Heart left ventricle (tissue), 16 donors: ENCODE measurements at regions not wholly inside any gene's neighbourhood (a gene's known extent, or its start where the extent isn't known, plus 50 kb on each side); places are given as distances from the start of the nearest gene placed in this dataset.
"Not testable (repeated sequence)": the region's sequence is repeated elsewhere in the genome, so short reads cannot be mapped to it uniquely, and the experiment has no call there.

Source experiments
- ATAC-seq, 4 donors: fragments of 200-7000 bp; cut with Tn5 transposase; one replicate each; pipeline ENCODE4 v1.9.1; 2020 to 2022; ENCODE audit warnings: moderate library complexity in 4 of 4, mild to moderate bottlenecking in 3 of 4, moderate number of reproducible peaks in 1 of 4
- DNase-seq, 5 donors: peaks; one replicate each; pipeline ENCODE4 v3.0.0-alpha.2; 2020
- H3K27ac ChIP-seq, 12 donors: fragments of 200-600 bp; sonication (generic) in 4 of 12; one replicate each; pipeline versions ENCODE4 v1.5.0 to v1.8.0; 2016 to 2022; ENCODE audit warnings: mild to moderate bottlenecking in 2 of 12
- H3K27me3 ChIP-seq, 9 donors: fragments of 200-600 bp; sonication (generic) in 2 of 9; one replicate each; pipeline versions ENCODE4 v1.5.1 to v1.8.0; 2016 to 2022; ENCODE audit warnings: mild to moderate bottlenecking in 3 of 9
- H3K36me3 ChIP-seq, 9 donors: fragments of 200-600 bp; sonication (generic) in 2 of 9; one replicate each; pipeline versions ENCODE4 v1.5.0 to v1.8.0; 2018 to 2022; ENCODE audit warnings: mild to moderate bottlenecking in 2 of 9
- H3K4me1 ChIP-seq, 12 donors: fragments of 200-600 bp; sonication (generic) in 4 of 12; one replicate each; pipeline versions ENCODE4 v1.5.0 to v1.8.0; 2016 to 2022; ENCODE audit warnings: mild to moderate bottlenecking in 3 of 12
- H3K4me3 ChIP-seq, 12 donors: fragments of 200-600 bp; sonication (generic) in 4 of 12; one replicate each; pipeline versions ENCODE4 v1.5.0 to v1.8.0; 2017 to 2022; ENCODE audit warnings: mild to moderate bottlenecking in 9 of 12, moderate library complexity in 4 of 12
- H3K9me3 ChIP-seq, 12 donors: fragments of 200-600 bp; sonication (generic) in 4 of 12; one replicate each; pipeline versions ENCODE4 v1.5.0 to v1.8.0; 2016 to 2022; ENCODE audit warnings: mild to moderate bottlenecking in 1 of 12
- POLR2A ChIP-seq, 2 donors: fragments of 450-650 bp; IDR thresholded peaks; one replicate each; pipeline ENCODE4 v1.6.1; 2017; ENCODE audit warnings: antibody characterized with exemption in 2 of 2, mild to moderate bottlenecking in 2 of 2, moderate library complexity in 2 of 2
- WGBS, 4 donors: extraction: QIAGEN DNeasy Blood & Tissue Kit in 2 of 4; methylation state at CpG; one replicate each; pipeline versions ENCODE4 v1.1.5 to v1.1.7; 2013 to 2018; 5-methylcytosine and 5-hydroxymethylcytosine counted together
- intact Hi-C, 10 donors: fragments of 100-400 bp; cut with DNase I; formaldehyde crosslinking; loops; one replicate each; pipeline versions ENCODE4 v1.11.1 to v1.14.2; 2022
- TF ChIP-seq, protein P1 (sequence below), 12 donors: fragments of 200-600 bp; sonication (generic) in 4 of 12; IDR thresholded peaks; one replicate each; pipeline versions ENCODE4 v1.5.0 to v1.8.0; 2018 to 2022; ENCODE audit warnings: antibody characterized with exemption in 12 of 12, mild to moderate bottlenecking in 5 of 12
- donor health status: ischemic (EF 13 %, LVEDD 7.1; RV severe dilation, severe dysfunction).
- donor health status: healthy with polysubstance abuse.
- donor health status: DM: no; HTN: yes; CAD: no.
- donor health status: DM: no; HTN: no; CAD: no.
- donor health status: ischemic (EF 25% LVEDD 6.9; RV normal size, moderate dysfunction).
- donor health status: ischemic (EF 25% LVEDD 5.7; RV mildly dilated, moderate dysfunction).
- donor health status: healthy.
- donor health status: DM: yes; HTN: yes; CAD: no.
- donor health status: ischemic (EF 35%, LVEDD 5.7; RV mildly dilated, moderate dysfunction).
- donor health status: nonischemic (EF 11% LVEDD 7.7; RV severe dilation, severe dysfunction).
- donor health status: DM: yes; HTN: yes; CAD: no.
- donor health status: PGD.
- donor health status: ischemic (EF 29% LVEDD 5.4; RV normal size, mild dysfunction).
- donor health status: nonischemic (EF 23%, LVEDD 6.1; RV moderate dilation, normal function).

DNA sequence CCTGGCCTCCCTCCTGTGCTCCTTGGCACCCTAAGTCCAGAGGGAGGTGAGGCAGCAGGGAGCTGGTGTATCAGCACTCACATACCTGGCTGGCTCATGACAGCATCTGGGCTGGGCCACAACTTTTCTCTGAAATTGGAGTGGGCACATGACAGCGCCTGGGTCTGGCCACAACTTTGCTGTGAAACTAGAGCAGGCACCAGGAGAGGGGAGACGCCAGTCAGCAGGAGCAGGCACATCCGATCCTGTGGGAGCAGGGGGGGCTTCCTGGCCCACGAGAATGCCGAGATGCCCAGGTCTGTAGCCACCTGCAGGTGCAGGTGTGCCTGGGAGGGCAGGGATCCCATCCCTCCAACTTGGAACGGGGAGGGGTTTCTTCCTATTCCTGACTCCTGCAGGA lies 69.7 kb upstream of the PPP3CA start:
- no peak for ATAC-seq
- no peak overlapping the region for H3K27ac ChIP-seq
- H3K4me3 ChIP-seq, result no peak overlapping the region
- intact Hi-C loops, result loop anchor here in 1 of 10 donors (10.0 kb wide), 1 partner anchor 242 kb away; no protein-coding TSS in a partner anchor
- WGBS, 4 donors, result 78 to 100% (median 85%) methylated on average over 1 to 6 of the region's 6 CpGs
- no peaks in the 10 kb centered on the region for H3K36me3 ChIP-seq
- no peaks in the 10 kb centered on the region for H3K27me3 ChIP-seq
- no peak for TF ChIP-seq POLR2A (IDR thresholded peaks at IDR 0.05)
- TF ChIP-seq, protein P1, sequence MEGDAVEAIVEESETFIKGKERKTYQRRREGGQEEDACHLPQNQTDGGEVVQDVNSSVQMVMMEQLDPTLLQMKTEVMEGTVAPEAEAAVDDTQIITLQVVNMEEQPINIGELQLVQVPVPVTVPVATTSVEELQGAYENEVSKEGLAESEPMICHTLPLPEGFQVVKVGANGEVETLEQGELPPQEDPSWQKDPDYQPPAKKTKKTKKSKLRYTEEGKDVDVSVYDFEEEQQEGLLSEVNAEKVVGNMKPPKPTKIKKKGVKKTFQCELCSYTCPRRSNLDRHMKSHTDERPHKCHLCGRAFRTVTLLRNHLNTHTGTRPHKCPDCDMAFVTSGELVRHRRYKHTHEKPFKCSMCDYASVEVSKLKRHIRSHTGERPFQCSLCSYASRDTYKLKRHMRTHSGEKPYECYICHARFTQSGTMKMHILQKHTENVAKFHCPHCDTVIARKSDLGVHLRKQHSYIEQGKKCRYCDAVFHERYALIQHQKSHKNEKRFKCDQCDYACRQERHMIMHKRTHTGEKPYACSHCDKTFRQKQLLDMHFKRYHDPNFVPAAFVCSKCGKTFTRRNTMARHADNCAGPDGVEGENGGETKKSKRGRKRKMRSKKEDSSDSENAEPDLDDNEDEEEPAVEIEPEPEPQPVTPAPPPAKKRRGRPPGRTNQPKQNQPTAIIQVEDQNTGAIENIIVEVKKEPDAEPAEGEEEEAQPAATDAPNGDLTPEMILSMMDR (IDR thresholded peaks at IDR 0.05), result no peak
- H3K4me1 ChIP-seq, result peaks cover 0 to 24% (median 0%) of the 10 kb centered on the region in 12 donors
- no peak for DNase-seq
- peaks cover 0 to 4% (median 0%) of the 10 kb centered on the region in 12 donors for H3K9me3 ChIP-seq

DNA sequence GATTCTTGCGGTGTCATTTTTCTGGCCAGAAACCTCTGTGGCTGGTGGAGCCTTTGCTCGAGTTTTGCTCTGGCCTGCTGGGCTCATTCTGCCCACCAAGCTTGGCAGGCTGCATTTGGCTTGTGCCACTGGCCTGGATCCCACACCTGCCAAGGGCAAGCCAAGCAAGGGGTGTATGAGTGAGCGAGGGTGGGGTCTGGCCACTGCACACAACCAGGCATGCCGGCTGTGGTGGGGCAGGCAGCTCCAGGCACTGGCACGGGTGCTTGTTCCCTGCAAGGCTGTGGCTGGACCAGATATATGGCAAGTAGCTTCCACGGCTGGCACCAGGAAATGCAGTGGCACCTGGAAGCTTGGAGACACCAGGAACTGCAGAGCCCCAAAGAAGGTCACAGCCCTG lies 68.6 kb upstream of the PPP3CA start:
- Histone ChIP-seq H3K27me3 (no peaks in the 10 kb centered on the region), H3K9me3 (peaks cover 0 to 4% (median 0%) of the 10 kb centered on the region in 12 donors), H3K36me3 (no peaks in the 10 kb centered on the region), H3K27ac (no peak overlapping the region), H3K4me3 (no peak overlapping the region), H3K4me1 (peaks cover 0 to 24% (median 0%) of the 10 kb centered on the region in 12 donors)
- no peak for ATAC-seq
- TF ChIP-seq, protein P1 (IDR thresholded peaks at IDR 0.05), result no peak
- TF ChIP-seq POLR2A (IDR thresholded peaks at IDR 0.05), result no peak
- peak in 1 of 5 donors; percentile 57 for DNase-seq
- intact Hi-C loops, result loop anchor here in 1 of 10 donors (10.0 kb wide), 1 partner anchor 241 kb away; no protein-coding TSS in a partner anchor
- WGBS, 4 donors, result 91 to 96% (median 93%) methylated on average over 5 to 6 of the region's 6 CpGs

DNA sequence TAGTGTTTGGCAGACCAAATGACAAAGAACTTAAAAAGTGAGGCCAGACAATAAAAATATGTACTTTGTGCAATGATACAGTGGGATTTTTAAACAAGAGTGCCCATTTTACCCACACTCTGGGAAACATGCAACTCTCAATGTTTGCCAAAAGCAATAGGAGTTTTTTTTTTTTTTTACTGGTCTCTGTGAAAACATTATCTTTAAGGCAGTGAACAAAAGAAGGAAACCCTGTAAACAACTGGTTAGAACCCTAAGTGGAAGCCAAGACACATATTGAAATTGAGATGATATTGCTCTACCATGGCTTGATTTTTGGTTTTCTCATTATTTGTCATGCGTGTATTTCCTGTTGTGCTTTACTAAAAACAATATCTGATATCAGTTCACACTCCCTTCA lies 67.2 kb upstream of the PPP3CA start:
- H3K27ac ChIP-seq, result no peak overlapping the region
- H3K27me3 ChIP-seq, result no peaks in the 10 kb centered on the region

DNA sequence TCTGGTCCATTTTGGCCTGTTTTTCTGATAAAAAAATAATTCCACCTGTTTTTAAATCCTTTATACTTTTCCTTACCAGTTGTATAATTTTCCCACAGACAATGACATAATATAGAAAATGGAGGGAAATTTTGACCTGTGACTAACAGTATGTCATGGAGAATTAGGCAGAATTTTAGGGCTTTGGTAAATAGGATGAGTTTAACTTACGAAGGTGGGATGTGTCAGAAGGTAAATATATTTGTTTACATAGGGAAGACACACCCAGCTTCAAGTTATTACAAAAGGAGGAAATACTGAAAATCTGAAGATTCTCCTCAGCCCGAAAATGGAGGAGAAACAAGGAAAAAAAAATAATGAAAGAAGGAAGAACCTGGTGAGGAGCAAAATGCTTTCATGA lies 64.6 kb upstream of the PPP3CA start:
- no peak for DNase-seq
- no peak for ATAC-seq
- Histone ChIP-seq H3K4me3 (no peak overlapping the region), H3K9me3 (peaks cover 0 to 4% (median 0%) of the 10 kb centered on the region in 12 donors), H3K36me3 (no peaks in the 10 kb centered on the region), H3K4me1 (peaks cover 0 to 8% (median 0%) of the 10 kb centered on the region in 12 donors), H3K27me3 (no peaks in the 10 kb centered on the region), H3K27ac (no peak overlapping the region)
- intact Hi-C loops, result loop anchor here in 1 of 10 donors (10.0 kb wide), 1 partner anchor 237 kb away; no protein-coding TSS in a partner anchor
- 64 to 71% (median 67%) methylated on average over 2 of the region's 2 CpGs for whole genome bisulfite sequencing, 4 donors
- TF ChIP-seq POLR2A (IDR thresholded peaks at IDR 0.05), result no peak
- TF ChIP-seq, protein P1 (IDR thresholded peaks at IDR 0.05), result no peak

More for the DNA sequence above, 67.2 kb upstream of the PPP3CA start:
- no peak overlapping the region for H3K4me3 ChIP-seq
- peaks cover 0 to 4% (median 0%) of the 10 kb centered on the region in 12 donors for H3K9me3 ChIP-seq
- ATAC-seq (no peak), DNase-seq (no peak)
- 61 to 71% (median 65%) methylated on average over 1 of the region's 1 CpG for WGBS, 4 donors
- no peaks in the 10 kb centered on the region for H3K36me3 ChIP-seq
- intact Hi-C loops, result loop anchor here in 1 of 10 donors (10.0 kb wide), 1 partner anchor 240 kb away; no protein-coding TSS in a partner anchor
- H3K4me1 ChIP-seq, result peaks cover 0 to 20% (median 0%) of the 10 kb centered on the region in 12 donors
- no peak for TF ChIP-seq POLR2A (IDR thresholded peaks at IDR 0.05)

DNA sequence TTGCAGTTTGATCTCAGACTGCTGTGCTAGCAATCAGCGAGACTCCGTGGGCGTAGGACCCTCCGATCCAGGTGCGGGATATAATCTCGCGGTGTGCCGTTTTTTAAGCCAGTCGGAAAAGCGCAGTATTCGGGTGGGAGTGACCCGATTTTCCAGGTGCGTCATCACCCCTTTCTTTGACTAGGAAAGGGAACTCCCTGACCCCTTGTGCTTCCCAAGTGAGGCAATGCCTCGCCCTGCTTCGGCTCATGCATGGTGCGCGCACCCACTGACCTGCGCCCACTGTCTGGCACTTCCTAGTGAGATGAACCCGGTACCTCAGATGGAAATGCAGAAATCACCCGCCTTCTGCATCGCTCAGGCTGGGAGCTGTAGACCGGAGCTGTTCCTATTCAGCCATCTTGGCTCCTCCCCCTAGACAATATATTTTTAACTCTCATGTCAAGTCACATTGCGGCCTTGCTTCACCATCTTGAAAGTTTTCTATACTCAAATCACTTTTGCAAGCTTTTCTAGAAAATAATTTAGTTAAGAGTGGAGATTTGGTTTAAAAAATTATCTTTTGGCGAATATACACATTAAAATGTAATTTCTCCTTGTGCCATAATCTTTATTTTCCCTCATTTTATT lies 64.1 kb upstream of the PPP3CA start:
- WGBS, 4 donors, result 90 to 96% (median 95%) methylated on average over 24 of the region's 24 CpGs
- DNase-seq, result not testable (repeated sequence)

More for the DNA sequence above, 64.1 kb upstream of the PPP3CA start:
- H3K36me3 ChIP-seq, H3K27ac ChIP-seq, H3K4me1 ChIP-seq, ATAC-seq, H3K27me3 ChIP-seq, H3K9me3 ChIP-seq, H3K4me3 ChIP-seq: not testable (repeated sequence)
- intact Hi-C loops, result loop anchor here in 1 of 10 donors (10.0 kb wide), 1 partner anchor 237 kb away; no protein-coding TSS in a partner anchor
